ENCODE measurements at regions not wholly inside any gene's neighbourhood (a gene's known extent, or its start where the extent isn't known, plus 50 kb on each side); places are given as distances from the start of the nearest gene placed in this dataset. TPM values are rescaled to one million over a fixed set of nuclear protein-coding genes. Genes with fewer than 3 reads are reported as not detected.
A peak's percentile ranks its signal among the peaks of the same experiment; 100 is the strongest.
"Not testable (repeated sequence)": the region's sequence is repeated elsewhere in the genome, so short reads cannot be mapped to it uniquely, and the experiment has no call there.

GRCh38 chr4:131764730-131765129, 1384.4 kb upstream of the PCDH10 start:
- no peaks in the 10 kb centered on the region for H4K20me1 ChIP-seq (ENCODE audit: insufficient read depth, low read length)
- H3K79me2 ChIP-seq (ENCODE audit: insufficient read depth, low read length), result no peaks in the 10 kb centered on the region
- no peak overlapping the region for H3K4me3 ChIP-seq (ENCODE audit: insufficient read depth, low read length)
- TF ChIP-seq CTCF (IDR thresholded peaks at IDR 0.05; ENCODE audit: extremely low read depth, low read depth, low read length), result no peak
- no peak overlapping the region for H3K4me2 ChIP-seq (ENCODE audit: insufficient read depth, low read length)
- no peaks in the 10 kb centered on the region for H3K4me1 ChIP-seq (ENCODE audit: insufficient read depth, low read length)
- no peaks in the 10 kb centered on the region for H3K27me3 ChIP-seq (ENCODE audit: insufficient read depth, low read length)
- DNase-seq (ENCODE audit: insufficient read length, low spot score, missing footprints), result peak; percentile 26
- no peaks in the 10 kb centered on the region for H3K9me3 ChIP-seq (ENCODE audit: low read depth, low read length)
- H2AFZ ChIP-seq (ENCODE audit: low read length), result no peak overlapping the region
- H3K27ac ChIP-seq (ENCODE audit: low read depth, low read length), result no peak overlapping the region
- no peaks in the 10 kb centered on the region for H3K36me3 ChIP-seq (ENCODE audit: insufficient read depth, low read length)

GRCh38 chr4:131774382-131774781, 1374.7 kb upstream of the PCDH10 start:
- H3K4me3 ChIP-seq (ENCODE audit: insufficient read depth, low read length); H3K27ac ChIP-seq (ENCODE audit: low read depth, low read length); H3K9me3 ChIP-seq (ENCODE audit: low read depth, low read length); H3K36me3 ChIP-seq (ENCODE audit: insufficient read depth, low read length); H2AFZ ChIP-seq (ENCODE audit: low read length); H3K27me3 ChIP-seq (ENCODE audit: insufficient read depth, low read length); H3K4me1 ChIP-seq (ENCODE audit: insufficient read depth, low read length); H3K4me2 ChIP-seq (ENCODE audit: insufficient read depth, low read length); H3K79me2 ChIP-seq (ENCODE audit: insufficient read depth, low read length); H4K20me1 ChIP-seq (ENCODE audit: insufficient read depth, low read length): not testable (repeated sequence)
- peak; percentile 34 for DNase-seq (ENCODE audit: insufficient read length, low spot score, missing footprints)

GRCh38 chr4:131810565-131810964, 1338.5 kb upstream of the PCDH10 start:
- H3K4me1 ChIP-seq (ENCODE audit: insufficient read depth, low read length); H4K20me1 ChIP-seq (ENCODE audit: insufficient read depth, low read length); H3K27me3 ChIP-seq (ENCODE audit: insufficient read depth, low read length); DNase-seq (ENCODE audit: insufficient read length, low spot score, missing footprints); H3K79me2 ChIP-seq (ENCODE audit: insufficient read depth, low read length); H3K4me2 ChIP-seq (ENCODE audit: insufficient read depth, low read length); H3K36me3 ChIP-seq (ENCODE audit: insufficient read depth, low read length); H3K9me3 ChIP-seq (ENCODE audit: low read depth, low read length); H3K4me3 ChIP-seq (ENCODE audit: insufficient read depth, low read length); H2AFZ ChIP-seq (ENCODE audit: low read length); H3K27ac ChIP-seq (ENCODE audit: low read depth, low read length): not testable (repeated sequence)

Small RNA genes in the stretch of these regions (small RNA-seq; reads per million reads assigned to genes)
- not detected for gene AC105424.1
- gene RF00156, result not detected
- gene RN7SL205P, result not detected
- gene RNU6-224P, result not detected
